ENCODE measurements at regions not wholly inside any gene's neighbourhood (a gene's known extent, or its start where the extent isn't known, plus 50 kb on each side); places are given as distances from the start of the nearest gene placed in this dataset.

GRCh38 chr12:74424778-74425177, 112.9 kb upstream of the ATXN7L3B start:
- no peak overlapping the region for H3K27ac ChIP-seq (ENCODE audit: low read depth, low read length)
- H3K4me2 ChIP-seq (ENCODE audit: insufficient read depth, low read length): no peak overlapping the region
- no peaks in the 10 kb centered on the region for H3K79me2 ChIP-seq (ENCODE audit: insufficient read depth, low read length)
- no peaks in the 10 kb centered on the region for H3K27me3 ChIP-seq (ENCODE audit: insufficient read depth, low read length)
- no peaks in the 10 kb centered on the region for H3K9me3 ChIP-seq (ENCODE audit: low read depth, low read length)
- no peaks in the 10 kb centered on the region for H3K4me1 ChIP-seq (ENCODE audit: insufficient read depth, low read length)
- DNase-seq (ENCODE audit: insufficient read length, low spot score, missing footprints): no peak
- TF ChIP-seq CTCF (IDR thresholded peaks at IDR 0.05; ENCODE audit: extremely low read depth, low read depth, low read length): no peak
- H4K20me1 ChIP-seq (ENCODE audit: insufficient read depth, low read length): no peaks in the 10 kb centered on the region
- no peak overlapping the region for H3K4me3 ChIP-seq (ENCODE audit: insufficient read depth, low read length)
- H2AFZ ChIP-seq (ENCODE audit: low read length): no peak overlapping the region
- no peaks in the 10 kb centered on the region for H3K36me3 ChIP-seq (ENCODE audit: insufficient read depth, low read length)

- no peak for DNase-seq (ENCODE audit: insufficient read length, low spot score, missing footprints)
- no peak for TF ChIP-seq CTCF (IDR thresholded peaks at IDR 0.05; ENCODE audit: extremely low read depth, low read depth, low read length)
- H3K4me1 ChIP-seq (ENCODE audit: insufficient read depth, low read length): no peaks in the 10 kb centered on the region
Measured at GRCh38 chr12:74426091-74426490, 111.5 kb upstream of the ATXN7L3B start.

GRCh38 chr12:74429535-74429934, 108.1 kb upstream of the ATXN7L3B start:
- no peak for TF ChIP-seq CTCF (IDR thresholded peaks at IDR 0.05; ENCODE audit: extremely low read depth, low read depth, low read length)
- no peaks in the 10 kb centered on the region for H3K27me3 ChIP-seq (ENCODE audit: insufficient read depth, low read length)

More at GRCh38 chr12:74426091-74426490, 111.5 kb upstream of the ATXN7L3B start:
- Histone ChIP-seq H3K27me3 (ENCODE audit: insufficient read depth, low read length) (no peaks in the 10 kb centered on the region), H3K9me3 (ENCODE audit: low read depth, low read length) (no peaks in the 10 kb centered on the region), H3K4me3 (ENCODE audit: insufficient read depth, low read length) (no peak overlapping the region), H3K36me3 (ENCODE audit: insufficient read depth, low read length) (no peaks in the 10 kb centered on the region), H3K79me2 (ENCODE audit: insufficient read depth, low read length) (no peaks in the 10 kb centered on the region), H3K4me2 (ENCODE audit: insufficient read depth, low read length) (no peak overlapping the region), H4K20me1 (ENCODE audit: insufficient read depth, low read length) (no peaks in the 10 kb centered on the region), H3K27ac (ENCODE audit: low read depth, low read length) (no peak overlapping the region), H2AFZ (ENCODE audit: low read length) (no peak overlapping the region)

GRCh38 chr12:74431801-74432200, 105.8 kb upstream of the ATXN7L3B start:
- Histone ChIP-seq H3K79me2 (ENCODE audit: insufficient read depth, low read length) (no peaks in the 10 kb centered on the region), H3K27me3 (ENCODE audit: insufficient read depth, low read length) (no peaks in the 10 kb centered on the region), H3K9me3 (ENCODE audit: low read depth, low read length) (no peaks in the 10 kb centered on the region), H4K20me1 (ENCODE audit: insufficient read depth, low read length) (no peaks in the 10 kb centered on the region), H2AFZ (ENCODE audit: low read length) (no peak overlapping the region), H3K4me2 (ENCODE audit: insufficient read depth, low read length) (no peak overlapping the region), H3K4me3 (ENCODE audit: insufficient read depth, low read length) (no peak overlapping the region), H3K27ac (ENCODE audit: low read depth, low read length) (no peak overlapping the region), H3K4me1 (ENCODE audit: insufficient read depth, low read length) (no peaks in the 10 kb centered on the region), H3K36me3 (ENCODE audit: insufficient read depth, low read length) (no peaks in the 10 kb centered on the region)
- TF ChIP-seq CTCF (IDR thresholded peaks at IDR 0.05; ENCODE audit: extremely low read depth, low read depth, low read length): no peak
- DNase-seq (ENCODE audit: insufficient read length, low spot score, missing footprints): no peak

More at GRCh38 chr12:74429535-74429934, 108.1 kb upstream of the ATXN7L3B start:
- Histone ChIP-seq H3K4me1 (ENCODE audit: insufficient read depth, low read length) (no peaks in the 10 kb centered on the region), H3K27ac (ENCODE audit: low read depth, low read length) (no peak overlapping the region), H3K79me2 (ENCODE audit: insufficient read depth, low read length) (no peaks in the 10 kb centered on the region), H3K9me3 (ENCODE audit: low read depth, low read length) (no peaks in the 10 kb centered on the region), H2AFZ (ENCODE audit: low read length) (no peak overlapping the region), H3K36me3 (ENCODE audit: insufficient read depth, low read length) (no peaks in the 10 kb centered on the region), H3K4me2 (ENCODE audit: insufficient read depth, low read length) (no peak overlapping the region), H3K4me3 (ENCODE audit: insufficient read depth, low read length) (no peak overlapping the region), H4K20me1 (ENCODE audit: insufficient read depth, low read length) (no peaks in the 10 kb centered on the region)
- DNase-seq (ENCODE audit: insufficient read length, low spot score, missing footprints): no peak

All from osteoblast (primary cell).